GM18508 (cell line): ENCODE measurements at regions not wholly inside any gene's neighbourhood (a gene's known extent, or its start where the extent isn't known, plus 50 kb on each side); places are given as distances from the start of the nearest gene placed in this dataset.

Experiments used
- ATAC-seq: cut with Tn5 transposase; IDR thresholded peaks from one replicate; pipeline ENCODE4 v1.9.1; 2021; ENCODE audit warnings: moderate number of reproducible peaks; ENCODE audit not compliant: insufficient read depth, unreplicated experiment

GRCh38 chr15:31236184-31237042 lies 90.2 kb upstream of the KLF13 start:
- ATAC-seq, result peak; percentile 37

- ATAC-seq, result no peak
Observed at GRCh38 chr15:31237043-31237324, 89.7 kb upstream of the KLF13 start.

GRCh38 chr15:31238906-31239305 lies 87.7 kb upstream of the KLF13 start:
- no peak for ATAC-seq

- ATAC-seq, result no peak
Observed at GRCh38 chr15:31239409-31239808, 87.2 kb upstream of the KLF13 start.

- no peak for ATAC-seq
Observed at GRCh38 chr15:31241888-31242522, 84.6 kb upstream of the KLF13 start.

- ATAC-seq, result no peak
Observed at GRCh38 chr15:31243895-31244294, 82.7 kb upstream of the KLF13 start.

- ATAC-seq, result no peak
Observed at GRCh38 chr15:31245135-31245689, 81.4 kb upstream of the KLF13 start.

- no peak for ATAC-seq
Observed at GRCh38 chr15:31245756-31246155, 80.9 kb upstream of the KLF13 start.

- ATAC-seq, result no peak
Observed at GRCh38 chr15:31247404-31247803, 79.2 kb upstream of the KLF13 start.

- no peak for ATAC-seq
Observed at GRCh38 chr15:31248263-31248662, 78.4 kb upstream of the KLF13 start.

- ATAC-seq, result no peak
Observed at GRCh38 chr15:31248951-31249350, 77.7 kb upstream of the KLF13 start.

- no peak for ATAC-seq
Observed at GRCh38 chr15:31250033-31250432, 76.6 kb upstream of the KLF13 start.

- no peak for ATAC-seq
Observed at GRCh38 chr15:31251165-31251564, 75.5 kb upstream of the KLF13 start.

- ATAC-seq, result no peak
Observed at GRCh38 chr15:31252171-31252785, 74.4 kb upstream of the KLF13 start.

- ATAC-seq, result no peak
Observed at GRCh38 chr15:31254431-31255175, 72.0 kb upstream of the KLF13 start.

GRCh38 chr15:31255176-31255510 lies 71.5 kb upstream of the KLF13 start:
- ATAC-seq, result no peak

GRCh38 chr15:31255732-31256377 lies 70.8 kb upstream of the KLF13 start:
- no peak for ATAC-seq

- ATAC-seq, result no peak
Observed at GRCh38 chr15:31256378-31257265, 70.0 kb upstream of the KLF13 start.

- no peak for ATAC-seq
Observed at GRCh38 chr15:31257286-31257685, 69.3 kb upstream of the KLF13 start.
